HG03565 (cell line): ENCODE measurements at regions not wholly inside any gene's neighbourhood (a gene's known extent, or its start where the extent isn't known, plus 50 kb on each side); places are given as distances from the start of the nearest gene placed in this dataset.
"Not testable (repeated sequence)": the region's sequence is repeated elsewhere in the genome, so short reads cannot be mapped to it uniquely, and the experiment has no call there.

Source experiments
- ATAC-seq: cut with Tn5 transposase; IDR thresholded peaks from one replicate; pipeline ENCODE4 v1.9.1; 2021; ENCODE audit warnings: mild to moderate bottlenecking, moderate library complexity; ENCODE audit not compliant: unreplicated experiment

GRCh38 chr2:51855683-51856082, 823.8 kb upstream of the NRXN1 start:
- ATAC-seq: no peak

- ATAC-seq: no peak
These were observed 814.9 kb upstream of the NRXN1 start for GRCh38 chr2:51846796-51847195.

- no peak for ATAC-seq
These were observed 814.1 kb upstream of the NRXN1 start for GRCh38 chr2:51846018-51846417.

GRCh38 chr2:51844596-51844995, 812.7 kb upstream of the NRXN1 start:
- no peak for ATAC-seq

- no peak for ATAC-seq
These were observed 797.5 kb upstream of the NRXN1 start for GRCh38 chr2:51829477-51829876.

- no peak for ATAC-seq
These were observed 793.9 kb upstream of the NRXN1 start for GRCh38 chr2:51825823-51826222.

GRCh38 chr2:51813247-51813646, 781.3 kb upstream of the NRXN1 start:
- ATAC-seq: no peak

- ATAC-seq: no peak
These were observed 780.4 kb upstream of the NRXN1 start for GRCh38 chr2:51812138-51812866.

GRCh38 chr2:51810197-51810596, 778.3 kb upstream of the NRXN1 start:
- no peak for ATAC-seq

GRCh38 chr2:51807229-51807628, 775.3 kb upstream of the NRXN1 start:
- no peak for ATAC-seq

GRCh38 chr2:51795248-51795888, 763.4 kb upstream of the NRXN1 start:
- ATAC-seq: no peak

- no peak for ATAC-seq
These were observed 759.6 kb upstream of the NRXN1 start for GRCh38 chr2:51791496-51791895.

GRCh38 chr2:51790854-51791253, 758.9 kb upstream of the NRXN1 start:
- ATAC-seq: no peak

GRCh38 chr2:51789918-51790317, 758.0 kb upstream of the NRXN1 start:
- ATAC-seq: no peak

GRCh38 chr2:51782921-51783765, 751.2 kb upstream of the NRXN1 start:
- no peak for ATAC-seq

- ATAC-seq: no peak
These were observed 749.8 kb upstream of the NRXN1 start for GRCh38 chr2:51781691-51782090.

- ATAC-seq: no peak
These were observed 748.4 kb upstream of the NRXN1 start for GRCh38 chr2:51780353-51780752.

GRCh38 chr2:51779723-51780122, 747.8 kb upstream of the NRXN1 start:
- not testable (repeated sequence) for ATAC-seq

- ATAC-seq: no peak
These were observed 746.9 kb upstream of the NRXN1 start for GRCh38 chr2:51778806-51779205.

GRCh38 chr2:51774606-51775005, 742.7 kb upstream of the NRXN1 start:
- ATAC-seq: not testable (repeated sequence)

- ATAC-seq: no peak
These were observed 728.5 kb upstream of the NRXN1 start for GRCh38 chr2:51760441-51760840.

- ATAC-seq: no peak
These were observed 726.1 kb upstream of the NRXN1 start for GRCh38 chr2:51758081-51758480.
